Sigmoid colon (tissue), 4 donors: ENCODE measurements at regions not wholly inside any gene's neighbourhood (a gene's known extent, or its start where the extent isn't known, plus 50 kb on each side); places are given as distances from the start of the nearest gene placed in this dataset.
"Not testable (repeated sequence)": the region's sequence is repeated elsewhere in the genome, so short reads cannot be mapped to it uniquely, and the experiment has no call there.

Experiments used
- EP300 ChIP-seq, 4 donors: sonication (generic); formaldehyde crosslinking; IDR thresholded peaks; one replicate each; pipeline ENCODE4 v1.6.1; 2017; ENCODE audit warnings: antibody characterized with exemption in 4 of 4
- POLR2A ChIP-seq, 2 donors: fragments of 450-650 bp; IDR thresholded peaks; one replicate each; pipeline ENCODE4 v1.6.1; 2016; ENCODE audit warnings: antibody characterized with exemption in 2 of 2, mild to moderate bottlenecking in 2 of 2, moderate library complexity in 2 of 2
- TF ChIP-seq, protein P1 (sequence below), 4 experiments: fragments of 450-650 bp in 3 of 4; fragments of 200-600 bp in 1 of 4; IDR thresholded peaks; one replicate each; pipeline ENCODE4 v1.5.1; 2016 to 2019; ENCODE audit warnings: antibody characterized with exemption in 4 of 4, mild to moderate bottlenecking in 3 of 4, moderate library complexity in 2 of 4

DNA sequence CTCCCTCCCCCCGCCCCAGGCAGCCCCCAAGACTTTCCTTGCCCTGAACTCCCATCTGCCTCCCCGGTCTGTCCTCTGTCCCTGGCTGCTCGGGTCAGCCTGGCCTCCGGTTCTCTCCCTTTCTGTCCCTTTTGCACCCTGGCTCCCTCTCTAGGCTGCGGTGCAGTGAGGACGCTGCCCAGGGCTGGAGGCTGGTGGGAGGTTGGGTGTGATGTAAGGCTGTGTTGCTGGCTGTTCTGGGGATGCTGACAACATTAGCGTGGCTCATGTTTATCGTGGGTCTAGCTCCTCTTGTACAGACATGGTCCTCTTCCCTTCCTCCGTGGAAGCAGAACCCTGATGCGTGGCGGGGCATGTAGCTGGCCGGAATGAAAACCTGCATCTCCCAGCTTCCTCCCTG lies 357.5 kb downstream of the CNTNAP3B start:
- TF ChIP-seq, protein P1, sequence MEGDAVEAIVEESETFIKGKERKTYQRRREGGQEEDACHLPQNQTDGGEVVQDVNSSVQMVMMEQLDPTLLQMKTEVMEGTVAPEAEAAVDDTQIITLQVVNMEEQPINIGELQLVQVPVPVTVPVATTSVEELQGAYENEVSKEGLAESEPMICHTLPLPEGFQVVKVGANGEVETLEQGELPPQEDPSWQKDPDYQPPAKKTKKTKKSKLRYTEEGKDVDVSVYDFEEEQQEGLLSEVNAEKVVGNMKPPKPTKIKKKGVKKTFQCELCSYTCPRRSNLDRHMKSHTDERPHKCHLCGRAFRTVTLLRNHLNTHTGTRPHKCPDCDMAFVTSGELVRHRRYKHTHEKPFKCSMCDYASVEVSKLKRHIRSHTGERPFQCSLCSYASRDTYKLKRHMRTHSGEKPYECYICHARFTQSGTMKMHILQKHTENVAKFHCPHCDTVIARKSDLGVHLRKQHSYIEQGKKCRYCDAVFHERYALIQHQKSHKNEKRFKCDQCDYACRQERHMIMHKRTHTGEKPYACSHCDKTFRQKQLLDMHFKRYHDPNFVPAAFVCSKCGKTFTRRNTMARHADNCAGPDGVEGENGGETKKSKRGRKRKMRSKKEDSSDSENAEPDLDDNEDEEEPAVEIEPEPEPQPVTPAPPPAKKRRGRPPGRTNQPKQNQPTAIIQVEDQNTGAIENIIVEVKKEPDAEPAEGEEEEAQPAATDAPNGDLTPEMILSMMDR (IDR thresholded peaks at IDR 0.05) = not testable (repeated sequence)
- not testable (repeated sequence) for TF ChIP-seq POLR2A, EP300 (IDR thresholded peaks at IDR 0.05)
